ENCODE measurements at regions not wholly inside any gene's neighbourhood (a gene's known extent, or its start where the extent isn't known, plus 50 kb on each side); places are given as distances from the start of the nearest gene placed in this dataset.

DNA sequence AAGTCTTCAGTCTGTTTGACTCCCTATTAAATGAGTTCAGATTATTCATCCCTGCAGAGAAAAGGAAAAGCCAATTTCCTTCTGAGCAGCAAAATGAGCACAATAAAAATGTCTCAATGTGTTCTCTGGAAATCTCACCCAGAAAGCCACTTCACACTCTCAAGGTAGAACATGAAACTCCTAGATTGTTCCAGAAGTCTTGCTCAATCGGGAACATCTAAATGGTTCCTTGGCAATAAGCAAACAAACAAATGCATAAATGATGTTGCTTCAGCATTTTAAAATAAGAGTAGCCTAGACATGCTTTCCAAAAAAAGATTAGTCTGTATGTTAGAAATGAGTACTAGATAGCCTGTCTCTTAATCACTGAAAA, 59.7 kb upstream of the TNFRSF19 start:
- no peak for FAIRE-seq
- DNase-seq (ENCODE audit: insufficient read length, low spot score): no peak
- TF ChIP-seq PAX5 (IDR thresholded peaks at IDR 0.05; ENCODE audit: insufficient read depth, low read length, severe bottlenecking): no peak
- TF ChIP-seq SPI1 (IDR thresholded peaks at IDR 0.05; ENCODE audit: low read depth, low read length): no peak
- no peak for TF ChIP-seq POLR2A (IDR thresholded peaks at IDR 0.05; ENCODE audit: low read depth, low read length)
- no peak for TF ChIP-seq TAF1 (IDR thresholded peaks at IDR 0.05; ENCODE audit: low read depth, low read length)
- no peak for TF ChIP-seq POU2F2 (IDR thresholded peaks at IDR 0.05; ENCODE audit: low read depth, low read length)
- no peak for TF ChIP-seq POLR2AphosphoS5 (IDR thresholded peaks at IDR 0.05; ENCODE audit: low read depth, low read length)

DNA sequence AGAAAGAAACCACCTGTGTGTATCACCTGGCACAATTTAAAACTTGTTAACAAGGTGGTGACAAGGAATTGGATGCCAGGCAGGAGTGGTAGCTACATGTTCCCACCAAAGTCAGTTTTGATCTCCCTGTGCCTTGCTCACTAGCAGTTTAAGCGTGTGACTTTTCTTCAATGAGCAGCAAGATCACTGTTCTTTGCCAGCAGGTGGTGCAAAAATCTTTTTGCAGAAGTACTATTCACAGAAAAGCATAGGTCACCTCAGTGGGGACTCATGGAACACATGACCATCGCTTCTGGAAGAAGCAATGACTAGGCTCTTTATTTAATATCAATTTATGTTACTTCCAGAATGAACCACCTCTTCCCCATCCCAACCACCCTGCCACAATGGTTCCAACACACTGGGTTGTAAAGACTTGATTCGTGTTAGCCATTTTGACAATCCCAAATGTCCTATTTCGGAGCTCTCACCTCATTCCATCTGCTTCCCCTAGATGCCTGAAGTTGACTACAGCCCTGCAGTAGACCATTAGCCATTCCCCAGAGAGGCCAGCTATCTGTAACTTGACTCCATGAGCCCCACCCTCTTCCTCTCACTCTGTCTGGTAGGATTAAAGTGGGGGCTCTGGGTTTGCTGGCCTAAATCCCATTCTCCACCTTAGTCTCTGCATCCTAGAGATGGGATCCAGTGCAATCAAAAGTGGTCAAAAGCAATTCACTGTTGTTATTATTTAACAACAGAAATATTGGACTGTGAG, 59.1 kb upstream of the TNFRSF19 start:
- TF ChIP-seq SPI1 (IDR thresholded peaks at IDR 0.05; ENCODE audit: low read depth, low read length): no peak
- TF ChIP-seq POLR2AphosphoS5 (IDR thresholded peaks at IDR 0.05; ENCODE audit: low read depth, low read length): no peak
- TF ChIP-seq PAX5 (IDR thresholded peaks at IDR 0.05; ENCODE audit: insufficient read depth, low read length, severe bottlenecking): no peak
- TF ChIP-seq POLR2A (IDR thresholded peaks at IDR 0.05; ENCODE audit: low read depth, low read length): no peak
- no peak for TF ChIP-seq POU2F2 (IDR thresholded peaks at IDR 0.05; ENCODE audit: low read depth, low read length)
- no peak for TF ChIP-seq TAF1 (IDR thresholded peaks at IDR 0.05; ENCODE audit: low read depth, low read length)
- DNase-seq (ENCODE audit: insufficient read length, low spot score) (peak; percentile 17), FAIRE-seq (peak; percentile 93)

DNA sequence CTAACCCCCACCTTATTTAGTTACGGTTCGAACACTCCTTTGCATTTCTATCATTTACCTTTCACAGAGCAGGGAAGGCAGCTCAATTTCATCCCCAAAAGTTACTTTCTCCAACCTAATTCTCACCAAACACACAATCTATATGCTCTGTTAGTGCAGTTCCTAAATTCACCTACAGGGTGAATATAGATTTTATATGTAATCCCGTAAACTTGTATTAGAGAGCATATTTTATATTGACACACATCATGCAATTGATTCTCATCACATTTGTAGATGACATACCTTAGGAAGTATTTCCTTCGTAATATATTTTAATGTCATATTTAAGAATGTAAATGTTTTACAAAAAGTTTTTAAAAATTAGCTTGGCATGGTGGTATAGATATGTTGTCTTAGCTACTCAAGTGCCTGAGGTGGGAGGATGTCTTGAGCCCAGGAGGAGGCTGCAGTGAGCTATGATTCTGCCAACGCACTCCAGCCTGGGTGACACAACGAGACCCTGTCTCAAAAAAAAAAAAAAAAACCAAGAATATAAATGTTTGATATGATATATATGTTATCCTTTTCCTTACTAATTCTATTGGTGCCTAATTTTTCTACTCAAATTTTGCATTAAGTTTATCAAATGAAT, 57.3 kb upstream of the TNFRSF19 start:
- TF ChIP-seq PAX5 (IDR thresholded peaks at IDR 0.05; ENCODE audit: insufficient read depth, low read length, severe bottlenecking) (no peak), POLR2AphosphoS5 (IDR thresholded peaks at IDR 0.05; ENCODE audit: low read depth, low read length) (no peak), TAF1 (IDR thresholded peaks at IDR 0.05; ENCODE audit: low read depth, low read length) (no peak), POU2F2 (IDR thresholded peaks at IDR 0.05; ENCODE audit: low read depth, low read length) (no peak), POLR2A (IDR thresholded peaks at IDR 0.05; ENCODE audit: low read depth, low read length) (no peak), SPI1 (IDR thresholded peaks at IDR 0.05; ENCODE audit: low read depth, low read length) (no peak)
- DNase-seq (ENCODE audit: insufficient read length, low spot score): no peak
- no peak for FAIRE-seq

DNA sequence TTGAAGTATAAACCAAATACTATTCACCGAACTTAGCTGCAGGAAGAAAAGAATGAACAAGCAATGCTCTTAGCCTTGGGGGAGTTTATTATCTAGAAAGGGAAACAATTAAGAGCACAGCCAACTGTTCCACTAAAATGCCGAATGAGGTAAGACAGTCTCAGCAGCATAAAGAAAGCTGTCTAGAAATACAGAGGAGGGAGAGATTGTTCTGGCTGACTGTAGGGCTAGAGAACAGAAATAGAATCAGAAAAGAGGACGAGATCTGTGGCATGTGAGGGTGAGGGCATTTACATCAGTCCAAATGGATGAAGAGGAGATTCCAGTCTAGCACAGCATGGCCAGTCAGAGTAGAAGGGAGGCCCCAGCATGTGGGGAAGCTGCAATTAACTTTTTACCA, 56.8 kb upstream of the TNFRSF19 start:
- DNase-seq (ENCODE audit: insufficient read length, low spot score): no peak
- TF ChIP-seq POU2F2 (IDR thresholded peaks at IDR 0.05; ENCODE audit: low read depth, low read length) (no peak), POLR2AphosphoS5 (IDR thresholded peaks at IDR 0.05; ENCODE audit: low read depth, low read length) (no peak), TAF1 (IDR thresholded peaks at IDR 0.05; ENCODE audit: low read depth, low read length) (no peak), SPI1 (IDR thresholded peaks at IDR 0.05; ENCODE audit: low read depth, low read length) (no peak), PAX5 (IDR thresholded peaks at IDR 0.05; ENCODE audit: insufficient read depth, low read length, severe bottlenecking) (no peak), POLR2A (IDR thresholded peaks at IDR 0.05; ENCODE audit: low read depth, low read length) (no peak)
- FAIRE-seq: no peak

DNA sequence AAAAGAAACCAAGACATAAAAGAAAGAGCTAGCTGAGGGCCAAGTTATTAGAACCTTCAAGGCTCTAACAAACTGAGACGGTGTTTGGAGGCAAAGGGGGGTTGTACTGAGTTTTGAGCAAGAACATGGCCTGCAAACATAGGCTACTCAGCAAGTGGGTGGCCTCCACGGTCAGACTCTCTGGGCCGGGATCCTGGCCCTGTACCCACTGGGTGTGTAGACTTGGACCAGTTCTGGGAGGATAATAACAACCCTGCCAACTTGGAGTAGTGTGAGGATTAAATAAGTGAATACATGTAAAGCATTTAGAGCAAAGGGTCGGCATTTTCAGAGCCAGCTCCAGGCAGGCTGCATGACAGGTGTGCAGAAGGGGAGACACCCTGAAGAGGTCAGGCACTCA, 56.1 kb upstream of the TNFRSF19 start:
- TF ChIP-seq POLR2AphosphoS5 (IDR thresholded peaks at IDR 0.05; ENCODE audit: low read depth, low read length) (no peak), SPI1 (IDR thresholded peaks at IDR 0.05; ENCODE audit: low read depth, low read length) (no peak), TAF1 (IDR thresholded peaks at IDR 0.05; ENCODE audit: low read depth, low read length) (no peak), PAX5 (IDR thresholded peaks at IDR 0.05; ENCODE audit: insufficient read depth, low read length, severe bottlenecking) (no peak), POU2F2 (IDR thresholded peaks at IDR 0.05; ENCODE audit: low read depth, low read length) (no peak), POLR2A (IDR thresholded peaks at IDR 0.05; ENCODE audit: low read depth, low read length) (no peak)
- DNase-seq (ENCODE audit: insufficient read length, low spot score) (no peak), FAIRE-seq (no peak)

DNA sequence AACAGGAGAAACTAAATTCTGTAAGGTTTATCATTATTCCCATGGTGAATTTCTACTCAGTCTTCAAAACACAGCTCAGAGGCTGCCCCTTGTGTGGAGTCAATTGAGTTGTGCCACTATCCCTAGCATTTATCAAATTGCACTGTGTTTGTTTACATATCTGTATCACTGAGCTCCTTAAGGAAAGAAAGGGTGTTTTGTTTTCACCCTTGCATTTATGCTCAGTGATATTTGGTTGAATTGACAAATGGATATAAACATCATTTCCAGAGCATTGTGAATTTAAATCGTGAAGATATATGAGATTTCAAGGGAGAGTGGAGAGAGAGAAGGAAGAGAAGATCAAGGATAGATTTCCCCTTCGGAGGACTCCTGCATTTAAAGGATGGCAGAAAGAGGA, 55.1 kb upstream of the TNFRSF19 start:
- DNase-seq (ENCODE audit: insufficient read length, low spot score): no peak
- FAIRE-seq: no peak
- no peak for TF ChIP-seq POU2F2 (IDR thresholded peaks at IDR 0.05; ENCODE audit: low read depth, low read length)
- TF ChIP-seq TAF1 (IDR thresholded peaks at IDR 0.05; ENCODE audit: low read depth, low read length): no peak
- no peak for TF ChIP-seq POLR2AphosphoS5 (IDR thresholded peaks at IDR 0.05; ENCODE audit: low read depth, low read length)
- no peak for TF ChIP-seq SPI1 (IDR thresholded peaks at IDR 0.05; ENCODE audit: low read depth, low read length)
- no peak for TF ChIP-seq PAX5 (IDR thresholded peaks at IDR 0.05; ENCODE audit: insufficient read depth, low read length, severe bottlenecking)
- TF ChIP-seq POLR2A (IDR thresholded peaks at IDR 0.05; ENCODE audit: low read depth, low read length): no peak

DNA sequence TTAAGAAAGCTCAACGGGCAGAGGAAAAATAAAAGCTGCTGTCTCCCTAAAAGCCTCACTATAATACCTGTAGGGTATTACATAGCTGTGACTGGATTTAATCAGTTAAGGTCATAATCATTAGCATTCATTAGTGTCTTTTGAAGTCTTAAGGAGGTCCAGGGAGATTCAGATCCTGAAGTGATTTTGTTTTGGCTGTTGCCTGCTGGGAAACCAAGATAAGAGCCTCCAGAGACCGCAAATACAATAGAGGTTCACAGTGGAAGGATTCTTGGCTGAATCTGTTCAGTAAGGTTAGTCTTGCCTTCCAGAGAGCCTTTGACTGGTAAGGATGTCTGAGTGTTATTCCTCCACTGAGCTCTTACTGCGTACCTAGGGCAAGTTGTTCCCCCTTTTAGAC, 54.0 kb upstream of the TNFRSF19 start:
- TF ChIP-seq TAF1 (IDR thresholded peaks at IDR 0.05; ENCODE audit: low read depth, low read length) (no peak), PAX5 (IDR thresholded peaks at IDR 0.05; ENCODE audit: insufficient read depth, low read length, severe bottlenecking) (no peak), SPI1 (IDR thresholded peaks at IDR 0.05; ENCODE audit: low read depth, low read length) (no peak), POLR2AphosphoS5 (IDR thresholded peaks at IDR 0.05; ENCODE audit: low read depth, low read length) (no peak), POU2F2 (IDR thresholded peaks at IDR 0.05; ENCODE audit: low read depth, low read length) (no peak), POLR2A (IDR thresholded peaks at IDR 0.05; ENCODE audit: low read depth, low read length) (no peak)
- DNase-seq (ENCODE audit: insufficient read length, low spot score) (no peak), FAIRE-seq (no peak)

DNA sequence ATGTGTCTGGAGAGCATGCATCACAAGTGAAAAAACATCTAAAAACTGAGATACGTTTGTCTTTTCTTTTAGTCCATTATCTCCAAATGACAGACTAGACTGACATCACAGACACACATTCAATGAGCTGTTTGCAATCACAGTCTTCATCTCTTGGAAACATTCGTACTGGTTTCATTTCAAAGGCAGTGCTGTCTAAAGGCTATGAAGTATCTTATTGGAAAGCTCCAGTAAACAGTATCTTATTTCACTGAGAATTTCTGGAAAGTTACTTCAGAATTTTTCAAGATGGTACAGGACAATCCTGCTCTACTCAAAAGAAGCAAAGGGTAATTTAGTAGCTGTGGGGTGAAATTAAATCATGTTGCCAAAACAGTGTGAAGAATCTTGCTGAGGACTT, 53.5 kb upstream of the TNFRSF19 start:
- FAIRE-seq (peak; percentile 38), DNase-seq (ENCODE audit: insufficient read length, low spot score) (no peak)
- no peak for TF ChIP-seq SPI1 (IDR thresholded peaks at IDR 0.05; ENCODE audit: low read depth, low read length)
- no peak for TF ChIP-seq POLR2A (IDR thresholded peaks at IDR 0.05; ENCODE audit: low read depth, low read length)
- TF ChIP-seq PAX5 (IDR thresholded peaks at IDR 0.05; ENCODE audit: insufficient read depth, low read length, severe bottlenecking): no peak

DNA sequence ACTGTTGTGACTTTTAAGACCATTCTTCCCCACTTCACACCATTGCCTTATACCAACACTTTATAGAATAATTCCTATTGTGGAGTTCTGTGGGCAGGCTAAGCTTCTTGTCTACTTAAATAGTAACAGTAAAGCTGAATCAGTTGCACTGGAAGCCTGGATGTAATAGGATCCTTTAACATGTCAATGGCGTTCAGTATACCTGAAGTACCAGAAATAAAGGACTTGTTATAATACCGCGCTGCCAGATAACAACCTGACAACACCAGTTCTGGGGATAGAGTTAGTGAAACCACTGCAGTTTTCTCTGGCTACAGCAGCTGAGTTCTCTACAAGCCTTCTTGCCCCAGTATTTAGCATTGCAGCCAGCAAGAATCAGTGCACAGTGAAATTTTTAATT, 52.0 kb upstream of the TNFRSF19 start:
- no peak for TF ChIP-seq TAF1 (IDR thresholded peaks at IDR 0.05; ENCODE audit: low read depth, low read length)
- no peak for TF ChIP-seq POLR2A (IDR thresholded peaks at IDR 0.05; ENCODE audit: low read depth, low read length)
- TF ChIP-seq PAX5 (IDR thresholded peaks at IDR 0.05; ENCODE audit: insufficient read depth, low read length, severe bottlenecking): no peak
- TF ChIP-seq SPI1 (IDR thresholded peaks at IDR 0.05; ENCODE audit: low read depth, low read length): no peak
- no peak for TF ChIP-seq POLR2AphosphoS5 (IDR thresholded peaks at IDR 0.05; ENCODE audit: low read depth, low read length)
- TF ChIP-seq POU2F2 (IDR thresholded peaks at IDR 0.05; ENCODE audit: low read depth, low read length): no peak
- FAIRE-seq (no peak), DNase-seq (ENCODE audit: insufficient read length, low spot score) (no peak)
